MCF 10A (cell line): ENCODE measurements at regions not wholly inside any gene's neighbourhood (a gene's known extent, or its start where the extent isn't known, plus 50 kb on each side); places are given as distances from the start of the nearest gene placed in this dataset.

Source experiments
- BruUV-seq: library from RNA; stranded (reverse); fragments of 400-500 nt; replicated peaks from 2 replicates; lab custom pipeline; 2021; lab: Mats Ljungman, UMichigan
- CTCF ChIA-PET: fragments of 300-600 bp; sonication (Branson Sonifier 250); formaldehyde crosslinking; extraction: SDS; loops from one replicate; lab custom pipeline; 2021; ENCODE audit warnings: antibody characterized with exemption, inconsistent platforms; lab: Yijun Ruan, JAX
- POLR2A ChIA-PET: fragments of 300-600, 350-650 bp; sonication (Branson Sonifier 250); formaldehyde crosslinking; extraction: SDS; loops from one replicate; lab custom pipeline; 2020; ENCODE audit warnings: antibody characterized with exemption, inconsistent platforms; lab: Yijun Ruan, JAX
- DNase-seq: peaks from one replicate; pipeline ENCODE4 v3.0.0-alpha.2; 2018; ENCODE audit not compliant: unreplicated experiment
- H3K27ac Mint-ChIP-seq: one replicate; pipeline ENCODE4 v1.8.0; 2022; ENCODE audit warnings: mild to moderate bottlenecking, low read depth, mixed read lengths; ENCODE audit not compliant: unreplicated experiment
- H3K27me3 Mint-ChIP-seq: one replicate; pipeline ENCODE4 v1.8.0; 2022; ENCODE audit warnings: mixed read lengths; ENCODE audit not compliant: insufficient read depth, unreplicated experiment
- H3K36me3 Mint-ChIP-seq: one replicate; pipeline ENCODE4 v1.8.0; 2022; ENCODE audit warnings: mild to moderate bottlenecking, moderate library complexity, mixed read lengths; ENCODE audit not compliant: insufficient read depth, unreplicated experiment
- H3K4me1 Mint-ChIP-seq: one replicate; pipeline ENCODE4 v1.8.0; 2022; ENCODE audit warnings: mixed read lengths; ENCODE audit not compliant: insufficient read depth, unreplicated experiment
- H3K4me3 Mint-ChIP-seq: one replicate; pipeline ENCODE4 v1.8.0; 2022; ENCODE audit warnings: mild to moderate bottlenecking, moderate library complexity, mixed read lengths; ENCODE audit not compliant: unreplicated experiment
- H3K9me3 Mint-ChIP-seq: one replicate; pipeline ENCODE4 v1.8.0; 2022; ENCODE audit warnings: mixed read lengths; ENCODE audit not compliant: unreplicated experiment
- CTCF ChIP-seq: fragments of 200-600 bp; IDR thresholded peaks from one replicate; pipeline ENCODE4 v1.8.0; 2022; ENCODE audit warnings: antibody characterized with exemption, mild to moderate bottlenecking; ENCODE audit not compliant: unreplicated experiment
- intact Hi-C: fragments of 100-400 bp; cut with micrococcal nuclease; formaldehyde crosslinking; loops from 2 replicates; pipeline ENCODE4 v1.14.1; 2022

- Mint-ChIP-seq H3K9me3 (no peaks in the 10 kb centered on the region), H3K36me3 (no peaks in the 10 kb centered on the region), H3K27ac (no peak overlapping the region), H3K4me3 (no peak overlapping the region), H3K4me1 (no peaks in the 10 kb centered on the region), H3K27me3 (peaks cover 44% of the 10 kb centered on the region)
- intact Hi-C loops: no loop called here
- TF ChIP-seq CTCF: no peak
- ChIA-PET POLR2A (no interaction called here), CTCF (no interaction called here)
- no peak for DNase-seq
- no TSS peak for BruUV-seq
Measured at GRCh38 chr1:30473922-30474817, 249.2 kb downstream of the MATN1 start.

- Mint-ChIP-seq H3K27ac (no peak overlapping the region), H3K36me3 (no peaks in the 10 kb centered on the region), H3K9me3 (no peaks in the 10 kb centered on the region), H3K27me3 (peaks cover 41% of the 10 kb centered on the region), H3K4me3 (no peak overlapping the region), H3K4me1 (no peaks in the 10 kb centered on the region)
- no TSS peak for BruUV-seq
- intact Hi-C loops: no loop called here
- POLR2A ChIA-PET: no interaction called here
- DNase-seq: no peak
- TF ChIP-seq CTCF: no peak
- CTCF ChIA-PET: no interaction called here
Measured at GRCh38 chr1:30472526-30472925, 250.9 kb downstream of the MATN1 start.

GRCh38 chr1:30472009-30472408 lies 251.4 kb downstream of the MATN1 start:
- Mint-ChIP-seq H3K9me3 (no peaks in the 10 kb centered on the region), H3K27me3 (peaks cover 36% of the 10 kb centered on the region), H3K36me3 (no peaks in the 10 kb centered on the region), H3K4me1 (no peaks in the 10 kb centered on the region), H3K27ac (no peak overlapping the region), H3K4me3 (no peak overlapping the region)
- DNase-seq: no peak
- intact Hi-C loops: no loop called here
- BruUV-seq: no TSS peak
- CTCF ChIA-PET: no interaction called here
- no peak for TF ChIP-seq CTCF
- POLR2A ChIA-PET: no interaction called here

DNA sequence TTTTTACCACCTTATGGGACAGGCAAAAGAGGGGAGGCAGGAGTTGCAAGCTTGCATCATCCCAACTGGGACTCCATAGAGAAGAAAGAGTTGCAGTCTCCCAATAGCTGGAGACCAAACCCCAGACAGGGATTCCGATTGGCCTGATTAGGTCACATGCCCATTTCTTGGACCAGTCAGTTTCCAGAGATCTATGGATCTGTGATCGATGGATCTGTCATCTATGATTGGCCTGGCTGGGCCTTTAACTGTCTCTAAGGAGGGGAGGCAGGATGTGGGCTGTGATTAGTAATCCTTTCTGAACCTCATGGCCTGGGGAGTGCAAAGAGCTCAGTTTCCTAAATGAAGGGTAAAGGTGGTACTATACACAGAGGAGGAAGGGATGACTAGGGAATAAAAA lies 252.1 kb downstream of the MATN1 start:
- Mint-ChIP-seq H3K9me3 (no peaks in the 10 kb centered on the region), H3K4me3 (no peak overlapping the region), H3K4me1 (no peaks in the 10 kb centered on the region), H3K27ac (no peak overlapping the region), H3K36me3 (no peaks in the 10 kb centered on the region), H3K27me3 (peaks cover 29% of the 10 kb centered on the region)
- CTCF ChIA-PET: no interaction called here
- BruUV-seq: no TSS peak
- no peak for TF ChIP-seq CTCF
- POLR2A ChIA-PET: no interaction called here
- intact Hi-C loops: no loop called here
- no peak for DNase-seq
